PFSK-1 (cell line): ENCODE measurements at regions not wholly inside any gene's neighbourhood (a gene's known extent, or its start where the extent isn't known, plus 50 kb on each side); places are given as distances from the start of the nearest gene placed in this dataset.

Experiments used
- FOXP2 ChIP-seq: optimal IDR thresholded peaks from 2 replicates; pipeline ENCODE3; 2011; ENCODE audit warnings: borderline replicate concordance, control low read depth, inconsistent platforms; ENCODE audit not compliant: insufficient read depth; ENCODE audit errors: extremely low read length, extremely low read depth
- POLR2AphosphoS5 ChIP-seq: IDR thresholded peaks from 2 replicates; pipeline ENCODE4 v1.6.1; 2012; ENCODE audit warnings: low read depth, mild to moderate bottlenecking, control low read depth, low read length, moderate library complexity
- REST ChIP-seq, 2 experiments: IDR thresholded peaks; 2 replicates each; pipeline versions ENCODE4 v1.6.1 to v1.8.0; 2011 to 2012; ENCODE audit warnings: low read depth in 2 of 2, low read length in 2 of 2, control low read depth in 1 of 2, inconsistent platforms in 1 of 2, mild to moderate bottlenecking in 1 of 2, moderate library complexity in 1 of 2; ENCODE audit not compliant: insufficient read depth in 1 of 2
- SIN3A ChIP-seq: IDR thresholded peaks from 2 replicates; pipeline ENCODE4 v1.6.1; 2012; ENCODE audit warnings: mild to moderate bottlenecking, low read length, moderate library complexity, borderline replicate concordance; ENCODE audit not compliant: insufficient read depth
- TAF1 ChIP-seq: IDR thresholded peaks from 2 replicates; pipeline ENCODE4 v1.6.1; 2012; ENCODE audit warnings: low read length, control low read depth, borderline replicate concordance; ENCODE audit not compliant: insufficient read depth

GRCh38 chr5:154647761-154648145 is 107.4 kb upstream of the LARP1 start:
- TF ChIP-seq POLR2AphosphoS5 (no peak), SIN3A (no peak), FOXP2 (no peak), TAF1 (no peak), REST (IDR thresholded peaks at IDR 0.05; ENCODE audit: insufficient read depth in 1 of 2, low read depth in 2 of 2, low read length in 2 of 2) (no peak)
